UCSD-AML1 (cell line): ENCODE measurements at regions not wholly inside any gene's neighbourhood (a gene's known extent, or its start where the extent isn't known, plus 50 kb on each side); places are given as distances from the start of the nearest gene placed in this dataset.
"Not testable (repeated sequence)": the region's sequence is repeated elsewhere in the genome, so short reads cannot be mapped to it uniquely, and the experiment has no call there.

Source experiments
- DNase-seq: peaks from one replicate; lab custom pipeline; 2025; ENCODE audit not compliant: unreplicated experiment; lab: John Stamatoyannopoulos, UW

GRCh38 chr15:62895139-62895866 is 147.2 kb upstream of the TPM1 start:
- no peak for DNase-seq

GRCh38 chr15:62895905-62896316 is 146.6 kb upstream of the TPM1 start:
- no peak for DNase-seq

GRCh38 chr15:62896380-62896866 is 146.1 kb upstream of the TPM1 start:
- no peak for DNase-seq

GRCh38 chr15:62896969-62897486 is 145.5 kb upstream of the TPM1 start:
- no peak for DNase-seq

GRCh38 chr15:62897634-62898033 is 144.9 kb upstream of the TPM1 start:
- no peak for DNase-seq

- DNase-seq: no peak
Observed at GRCh38 chr15:62899090-62899493, 143.5 kb upstream of the TPM1 start.

GRCh38 chr15:62900071-62900802 is 142.3 kb upstream of the TPM1 start:
- no peak for DNase-seq

- DNase-seq: no peak
Observed at GRCh38 chr15:62901087-62901486, 141.5 kb upstream of the TPM1 start.

- no peak for DNase-seq
Observed at GRCh38 chr15:62901909-62902546, 140.5 kb upstream of the TPM1 start.

GRCh38 chr15:62902821-62903220 is 139.7 kb upstream of the TPM1 start:
- DNase-seq: no peak

GRCh38 chr15:62903437-62903836 is 139.1 kb upstream of the TPM1 start:
- no peak for DNase-seq

- no peak for DNase-seq
Observed at GRCh38 chr15:62904041-62904910, 138.3 kb upstream of the TPM1 start.

GRCh38 chr15:62906627-62907026 is 135.9 kb upstream of the TPM1 start:
- no peak for DNase-seq

GRCh38 chr15:62907275-62907674 is 135.3 kb upstream of the TPM1 start:
- DNase-seq: no peak

GRCh38 chr15:62908341-62908740 is 134.2 kb upstream of the TPM1 start:
- DNase-seq: not testable (repeated sequence)

GRCh38 chr15:62909257-62909656 is 133.3 kb upstream of the TPM1 start:
- DNase-seq: no peak

- no peak for DNase-seq
Observed at GRCh38 chr15:62912282-62912681, 130.3 kb upstream of the TPM1 start.

GRCh38 chr15:62912808-62913207 is 129.7 kb upstream of the TPM1 start:
- no peak for DNase-seq

GRCh38 chr15:62913246-62913645 is 129.3 kb upstream of the TPM1 start:
- no peak for DNase-seq

- DNase-seq: no peak
Observed at GRCh38 chr15:62914461-62915079, 128.0 kb upstream of the TPM1 start.
